Smooth muscle cell (in vitro differentiated cells): ENCODE measurements at regions not wholly inside any gene's neighbourhood (a gene's known extent, or its start where the extent isn't known, plus 50 kb on each side); places are given as distances from the start of the nearest gene placed in this dataset.

Experiments
- DNase-seq: peaks from one replicate; lab custom pipeline; 2025; ENCODE audit not compliant: unreplicated experiment; lab: John Stamatoyannopoulos, UW
- H2AFZ ChIP-seq: fragments of 200-600 bp; sonication (generic); 2 replicates; pipeline ENCODE4 v1.6.0; 2016; ENCODE audit warnings: antibody characterized with exemption, low read depth, mild to moderate bottlenecking
- H3F3A ChIP-seq: fragments of 200-600 bp; sonication (generic); 2 replicates; pipeline ENCODE4 v1.6.0; 2017; ENCODE audit warnings: antibody characterized with exemption, low read depth
- H3K27ac ChIP-seq: fragments of 200-600 bp; sonication (generic); 2 replicates; pipeline ENCODE4 v1.5.1; 2016; ENCODE audit warnings: low read depth, mild to moderate bottlenecking
- H3K27me3 ChIP-seq: fragments of 200-600 bp; sonication (generic); 2 replicates; pipeline ENCODE4 v1.6.1; 2016; ENCODE audit warnings: low read depth, mild to moderate bottlenecking
- H3K36me3 ChIP-seq: fragments of 200-600 bp; sonication (generic); 2 replicates; pipeline ENCODE4 v1.5.1; 2016; ENCODE audit warnings: low read depth
- H3K4me1 ChIP-seq: fragments of 200-600 bp; sonication (generic); 2 replicates; pipeline ENCODE4 v1.5.1; 2016; ENCODE audit warnings: low read depth
- H3K4me2 ChIP-seq: fragments of 200-600 bp; sonication (generic); 2 replicates; pipeline ENCODE4 v1.6.0; 2016; ENCODE audit warnings: mild to moderate bottlenecking
- H3K4me3 ChIP-seq: fragments of 200-600 bp; sonication (generic); 2 replicates; pipeline ENCODE4 v1.5.1; 2016; ENCODE audit warnings: mild to moderate bottlenecking
- H3K79me2 ChIP-seq: fragments of 200-600 bp; sonication (generic); 2 replicates; pipeline ENCODE4 v1.6.0; 2016; ENCODE audit warnings: low read depth, mild to moderate bottlenecking
- H3K9ac ChIP-seq: fragments of 200-600 bp; sonication (generic); 2 replicates; pipeline ENCODE4 v1.6.0; 2016; ENCODE audit warnings: low read depth
- H3K9me3 ChIP-seq: fragments of 200-600 bp; sonication (generic); replicated peaks from 2 replicates; pipeline ENCODE4 v1.5.1; 2016; ENCODE audit warnings: low read depth
- H4K20me1 ChIP-seq: fragments of 200-600 bp; sonication (generic); 2 replicates; pipeline ENCODE4 v1.6.0; 2016; ENCODE audit warnings: low read depth
- CTCF ChIP-seq: fragments of 200-600 bp; sonication (generic); IDR thresholded peaks from 2 replicates; pipeline ENCODE4 v1.5.1; 2017; ENCODE audit warnings: borderline replicate concordance, mild to moderate bottlenecking, antibody characterized with exemption; ENCODE audit not compliant: insufficient read depth, poor library complexity, severe bottlenecking
- WGBS: methylation state at CpG from one replicate; pipeline ENCODE4 v1.1.7; 2016; ENCODE audit warnings: low lambda C conversion rate; 5-methylcytosine and 5-hydroxymethylcytosine counted together

DNA sequence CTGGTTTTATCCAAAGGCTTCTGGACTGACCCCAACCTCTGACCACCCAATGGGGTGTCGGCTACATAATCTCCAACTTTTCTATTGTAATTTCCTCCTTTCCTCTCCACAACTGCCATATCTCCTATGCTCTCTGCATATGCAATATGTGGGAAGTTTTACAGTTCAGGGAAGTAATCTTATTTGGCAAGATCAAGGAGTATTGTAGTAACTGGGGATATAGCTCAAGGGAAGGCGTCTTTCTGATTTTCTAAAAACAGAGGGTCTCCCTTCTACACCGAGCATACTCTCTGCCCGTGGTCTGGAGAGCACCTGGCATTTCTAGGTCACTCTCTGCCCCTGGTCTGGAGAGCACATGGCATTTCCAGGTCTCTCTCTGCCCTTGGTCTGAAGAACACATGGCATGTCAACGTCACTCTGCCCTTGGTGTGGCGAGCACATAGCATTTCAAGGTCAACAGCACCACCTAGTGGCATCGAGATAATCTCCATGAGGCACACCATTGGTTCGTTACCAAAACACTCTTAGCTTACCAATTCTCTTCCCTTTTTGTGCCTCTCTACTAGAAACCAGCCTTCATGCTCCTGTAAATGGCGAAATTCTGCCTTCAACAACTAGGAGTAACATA lies 616.4 kb upstream of the NUDT12 start:
- H3K4me3 ChIP-seq = no peak overlapping the region
- no peak overlapping the region for H3K4me2 ChIP-seq
- no peaks in the 10 kb centered on the region for H3F3A ChIP-seq
- no peaks in the 10 kb centered on the region for H3K36me3 ChIP-seq
- no peaks in the 10 kb centered on the region for H3K27me3 ChIP-seq
- peak; percentile 34 for TF ChIP-seq CTCF
- no peak overlapping the region for H2AFZ ChIP-seq
- peaks cover 6% of the 10 kb centered on the region for H3K9me3 ChIP-seq
- WGBS = 76% methylated on average over 9 of the region's 9 CpGs
- no peak for DNase-seq
- H3K27ac ChIP-seq = no peak overlapping the region
- H3K79me2 ChIP-seq = no peaks in the 10 kb centered on the region
- no peaks in the 10 kb centered on the region for H3K4me1 ChIP-seq
- H4K20me1 ChIP-seq = no peaks in the 10 kb centered on the region
- no peak overlapping the region for H3K9ac ChIP-seq

DNA sequence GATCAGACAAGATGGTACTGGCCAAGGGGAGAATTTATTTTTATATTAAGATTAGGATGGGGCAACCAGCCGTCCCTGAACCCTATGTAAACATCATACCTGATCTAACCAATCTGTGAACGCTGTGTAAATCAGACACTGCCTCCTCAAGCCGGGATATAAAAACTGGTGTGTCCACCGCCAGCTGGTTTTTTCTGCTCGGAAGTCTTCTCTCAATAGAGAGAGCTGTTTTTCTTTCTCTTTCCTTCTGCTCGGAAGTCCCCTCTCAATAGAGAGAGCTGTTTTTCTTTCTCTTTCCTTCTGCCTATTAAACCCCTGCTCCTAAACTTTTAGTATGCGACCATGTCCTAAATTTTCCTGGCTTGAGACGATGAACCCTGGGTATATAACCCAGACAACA lies 615.5 kb upstream of the NUDT12 start:
- H3K4me1 ChIP-seq = no peaks in the 10 kb centered on the region
- H3K4me2 ChIP-seq = no peak overlapping the region
- DNase-seq = no peak
- no peak overlapping the region for H3K4me3 ChIP-seq
- no peak overlapping the region for H3K27ac ChIP-seq
- H3K79me2 ChIP-seq = no peaks in the 10 kb centered on the region
- peaks cover 6% of the 10 kb centered on the region for H3K9me3 ChIP-seq
- H4K20me1 ChIP-seq = no peaks in the 10 kb centered on the region
- no peak overlapping the region for H3K9ac ChIP-seq
- H2AFZ ChIP-seq = no peak overlapping the region
- whole genome bisulfite sequencing = 98% methylated on average over 8 of the region's 8 CpGs
- no peaks in the 10 kb centered on the region for H3F3A ChIP-seq
- no peak for TF ChIP-seq CTCF
- H3K36me3 ChIP-seq = no peaks in the 10 kb centered on the region
- H3K27me3 ChIP-seq = no peaks in the 10 kb centered on the region

- no peaks in the 10 kb centered on the region for H4K20me1 ChIP-seq
- H3K4me2 ChIP-seq = no peak overlapping the region
- H3K36me3 ChIP-seq = no peaks in the 10 kb centered on the region
- no peak for DNase-seq
- H3K4me1 ChIP-seq = no peaks in the 10 kb centered on the region
- H2AFZ ChIP-seq = no peak overlapping the region
- no peak for TF ChIP-seq CTCF
- peaks cover 6% of the 10 kb centered on the region for H3K9me3 ChIP-seq
- H3K9ac ChIP-seq = no peak overlapping the region
- H3K79me2 ChIP-seq = no peaks in the 10 kb centered on the region
- no peak overlapping the region for H3K27ac ChIP-seq
- no peaks in the 10 kb centered on the region for H3F3A ChIP-seq
- 89% methylated on average over 2 of the region's 2 CpGs for WGBS
- H3K27me3 ChIP-seq = no peaks in the 10 kb centered on the region
- H3K4me3 ChIP-seq = no peak overlapping the region
Observed at GRCh38 chr5:104177651-104178050, 615.1 kb upstream of the NUDT12 start.

- TF ChIP-seq CTCF = no peak
- H3K9ac ChIP-seq = no peak overlapping the region
- 87% methylated on average over 5 of the region's 5 CpGs for WGBS
Observed at GRCh38 chr5:104172976-104173375, 610.4 kb upstream of the NUDT12 start.

More at GRCh38 chr5:104172976-104173375, 610.4 kb upstream of the NUDT12 start:
- no peaks in the 10 kb centered on the region for H3K36me3 ChIP-seq
- H3F3A ChIP-seq = no peaks in the 10 kb centered on the region
- H4K20me1 ChIP-seq = no peaks in the 10 kb centered on the region
- H3K4me2 ChIP-seq = no peak overlapping the region
- no peak overlapping the region for H3K4me3 ChIP-seq
- DNase-seq = no peak
- no peak overlapping the region for H2AFZ ChIP-seq
- H3K9me3 ChIP-seq = no peaks in the 10 kb centered on the region
- H3K27me3 ChIP-seq = no peaks in the 10 kb centered on the region
- no peaks in the 10 kb centered on the region for H3K4me1 ChIP-seq
- no peaks in the 10 kb centered on the region for H3K79me2 ChIP-seq
- H3K27ac ChIP-seq = no peak overlapping the region
